ENCODE measurements at regions not wholly inside any gene's neighbourhood (a gene's known extent, or its start where the extent isn't known, plus 50 kb on each side); places are given as distances from the start of the nearest gene placed in this dataset.

DNA sequence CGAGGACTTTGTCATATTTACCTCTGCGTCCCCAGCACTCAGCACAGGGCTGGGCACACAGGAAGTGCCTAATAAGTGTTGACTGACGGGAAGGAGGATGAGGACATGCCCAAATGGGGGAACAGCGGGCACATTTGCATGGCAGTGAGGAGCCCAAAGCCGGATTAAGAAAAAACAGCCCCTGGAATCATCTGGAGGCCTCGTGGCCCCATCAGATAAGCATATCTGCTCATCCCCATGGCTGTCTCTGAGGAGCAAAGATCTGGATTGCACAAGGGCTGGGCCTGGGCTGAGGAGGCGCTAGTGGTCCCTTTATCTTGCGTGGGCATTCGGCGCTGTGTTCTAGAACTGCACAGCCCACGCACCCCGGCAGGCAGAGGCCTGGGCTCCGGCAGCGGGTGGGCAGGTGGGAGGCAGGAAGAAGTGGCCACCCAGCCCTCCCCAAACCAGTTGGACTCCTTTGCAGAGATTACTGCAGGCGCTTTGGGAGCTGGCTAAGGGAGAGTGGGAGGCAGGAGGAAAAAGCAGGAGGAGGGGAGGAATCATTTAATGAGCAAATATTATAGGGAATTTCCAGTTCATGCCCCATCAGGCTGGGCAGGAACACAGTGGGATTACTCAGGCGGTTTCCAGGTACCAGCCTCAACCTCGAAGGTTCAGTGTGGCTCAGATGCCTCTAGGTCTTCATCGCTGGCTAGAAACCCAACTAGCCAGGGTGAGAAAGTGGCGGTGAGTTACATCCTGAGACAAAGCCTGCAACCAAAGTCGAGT, 108.1 kb downstream of the CEBPB start (continued):
- TF ChIP-seq, protein P1, sequence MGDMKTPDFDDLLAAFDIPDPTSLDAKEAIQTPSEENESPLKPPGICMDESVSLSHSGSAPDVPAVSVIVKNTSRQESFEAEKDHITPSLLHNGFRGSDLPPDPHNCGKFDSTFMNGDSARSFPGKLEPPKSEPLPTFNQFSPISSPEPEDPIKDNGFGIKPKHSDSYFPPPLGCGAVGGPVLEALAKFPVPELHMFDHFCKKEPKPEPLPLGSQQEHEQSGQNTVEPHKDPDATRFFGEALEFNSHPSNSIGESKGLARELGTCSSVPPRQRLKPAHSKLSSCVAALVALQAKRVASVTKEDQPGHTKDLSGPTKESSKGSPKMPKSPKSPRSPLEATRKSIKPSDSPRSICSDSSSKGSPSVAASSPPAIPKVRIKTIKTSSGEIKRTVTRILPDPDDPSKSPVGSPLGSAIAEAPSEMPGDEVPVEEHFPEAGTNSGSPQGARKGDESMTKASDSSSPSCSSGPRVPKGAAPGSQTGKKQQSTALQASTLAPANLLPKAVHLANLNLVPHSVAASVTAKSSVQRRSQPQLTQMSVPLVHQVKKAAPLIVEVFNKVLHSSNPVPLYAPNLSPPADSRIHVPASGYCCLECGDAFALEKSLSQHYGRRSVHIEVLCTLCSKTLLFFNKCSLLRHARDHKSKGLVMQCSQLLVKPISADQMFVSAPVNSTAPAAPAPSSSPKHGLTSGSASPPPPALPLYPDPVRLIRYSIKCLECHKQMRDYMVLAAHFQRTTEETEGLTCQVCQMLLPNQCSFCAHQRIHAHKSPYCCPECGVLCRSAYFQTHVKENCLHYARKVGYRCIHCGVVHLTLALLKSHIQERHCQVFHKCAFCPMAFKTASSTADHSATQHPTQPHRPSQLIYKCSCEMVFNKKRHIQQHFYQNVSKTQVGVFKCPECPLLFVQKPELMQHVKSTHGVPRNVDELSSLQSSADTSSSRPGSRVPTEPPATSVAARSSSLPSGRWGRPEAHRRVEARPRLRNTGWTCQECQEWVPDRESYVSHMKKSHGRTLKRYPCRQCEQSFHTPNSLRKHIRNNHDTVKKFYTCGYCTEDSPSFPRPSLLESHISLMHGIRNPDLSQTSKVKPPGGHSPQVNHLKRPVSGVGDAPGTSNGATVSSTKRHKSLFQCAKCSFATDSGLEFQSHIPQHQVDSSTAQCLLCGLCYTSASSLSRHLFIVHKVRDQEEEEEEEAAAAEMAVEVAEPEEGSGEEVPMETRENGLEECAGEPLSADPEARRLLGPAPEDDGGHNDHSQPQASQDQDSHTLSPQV (IDR thresholded peaks at IDR 0.05): peak; percentile 38; the same call in 1 of the 2 replicates
- TF ChIP-seq KDM1A (IDR thresholded peaks at IDR 0.05) (peak; percentile 77 to 78), HDAC8 (tag; IDR thresholded peaks at IDR 0.05) (no peak), NFIC (IDR thresholded peaks at IDR 0.05) (peak; percentile 79), ETV6 (IDR thresholded peaks at IDR 0.05; ENCODE audit: borderline replicate concordance in 1 of 2, low read depth in 2 of 2, low read length in 1 of 2) (peak in 1 of 2 experiments; percentile 23; a peak in 1 of 4 replicates), ETV6 (CRISPR knock-in tag; IDR thresholded peaks at IDR 0.05; ENCODE audit: borderline replicate concordance) (no peak), CCNT2 (IDR thresholded peaks at IDR 0.05; ENCODE audit: borderline replicate concordance, extremely low read depth, insufficient read length, low read depth, low read length) (peak; percentile 93), ZNF436 (CRISPR knock-in tag; IDR thresholded peaks at IDR 0.05) (no peak), ZNF12 (CRISPR knock-in tag; IDR thresholded peaks at IDR 0.05) (no peak), FOSL1 (tag; conservative IDR thresholded peaks at IDR 0.05) (peak; percentile 39; the same call in 1 of the 2 replicates), RB1 (IDR thresholded peaks at IDR 0.05; ENCODE audit: low read depth) (0 out of 2 replicates have a peak, but pooled peaks have one; percentile 32), ZNF134 (CRISPR knock-in tag; conservative IDR thresholded peaks at IDR 0.05) (peak; percentile 66; the same call in 1 of the 2 replicates), GTF2F1 (IDR thresholded peaks at IDR 0.05; ENCODE audit: low read depth, low read length) (no peak), CTBP1 (IDR thresholded peaks at IDR 0.05; ENCODE audit: borderline replicate concordance) (peak; percentile 90)
- TF ChIP-seq, protein P2, sequence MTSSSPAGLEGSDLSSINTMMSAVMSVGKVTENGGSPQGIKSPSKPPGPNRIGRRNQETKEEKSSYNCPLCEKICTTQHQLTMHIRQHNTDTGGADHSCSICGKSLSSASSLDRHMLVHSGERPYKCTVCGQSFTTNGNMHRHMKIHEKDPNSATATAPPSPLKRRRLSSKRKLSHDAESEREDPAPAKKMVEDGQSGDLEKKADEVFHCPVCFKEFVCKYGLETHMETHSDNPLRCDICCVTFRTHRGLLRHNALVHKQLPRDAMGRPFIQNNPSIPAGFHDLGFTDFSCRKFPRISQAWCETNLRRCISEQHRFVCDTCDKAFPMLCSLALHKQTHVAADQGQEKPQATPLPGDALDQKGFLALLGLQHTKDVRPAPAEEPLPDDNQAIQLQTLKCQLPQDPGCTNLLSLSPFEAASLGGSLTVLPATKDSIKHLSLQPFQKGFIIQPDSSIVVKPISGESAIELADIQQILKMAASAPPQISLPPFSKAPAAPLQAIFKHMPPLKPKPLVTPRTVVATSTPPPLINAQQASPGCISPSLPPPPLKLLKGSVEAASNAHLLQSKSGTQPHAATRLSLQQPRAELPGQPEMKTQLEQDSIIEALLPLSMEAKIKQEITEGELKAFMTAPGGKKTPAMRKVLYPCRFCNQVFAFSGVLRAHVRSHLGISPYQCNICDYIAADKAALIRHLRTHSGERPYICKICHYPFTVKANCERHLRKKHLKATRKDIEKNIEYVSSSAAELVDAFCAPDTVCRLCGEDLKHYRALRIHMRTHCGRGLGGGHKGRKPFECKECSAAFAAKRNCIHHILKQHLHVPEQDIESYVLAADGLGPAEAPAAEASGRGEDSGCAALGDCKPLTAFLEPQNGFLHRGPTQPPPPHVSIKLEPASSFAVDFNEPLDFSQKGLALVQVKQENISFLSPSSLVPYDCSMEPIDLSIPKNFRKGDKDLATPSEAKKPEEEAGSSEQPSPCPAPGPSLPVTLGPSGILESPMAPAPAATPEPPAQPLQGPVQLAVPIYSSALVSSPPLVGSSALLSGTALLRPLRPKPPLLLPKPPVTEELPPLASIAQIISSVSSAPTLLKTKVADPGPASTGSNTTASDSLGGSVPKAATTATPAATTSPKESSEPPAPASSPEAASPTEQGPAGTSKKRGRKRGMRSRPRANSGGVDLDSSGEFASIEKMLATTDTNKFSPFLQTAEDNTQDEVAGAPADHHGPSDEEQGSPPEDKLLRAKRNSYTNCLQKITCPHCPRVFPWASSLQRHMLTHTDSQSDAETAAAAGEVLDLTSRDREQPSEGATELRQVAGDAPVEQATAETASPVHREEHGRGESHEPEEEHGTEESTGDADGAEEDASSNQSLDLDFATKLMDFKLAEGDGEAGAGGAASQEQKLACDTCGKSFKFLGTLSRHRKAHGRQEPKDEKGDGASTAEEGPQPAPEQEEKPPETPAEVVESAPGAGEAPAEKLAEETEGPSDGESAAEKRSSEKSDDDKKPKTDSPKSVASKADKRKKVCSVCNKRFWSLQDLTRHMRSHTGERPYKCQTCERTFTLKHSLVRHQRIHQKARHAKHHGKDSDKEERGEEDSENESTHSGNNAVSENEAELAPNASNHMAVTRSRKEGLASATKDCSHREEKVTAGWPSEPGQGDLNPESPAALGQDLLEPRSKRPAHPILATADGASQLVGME (CRISPR knock-in tag; IDR thresholded peaks at IDR 0.05): peak; percentile 86; the same call in 1 of the 2 replicates
- TF ChIP-seq, protein P3, sequence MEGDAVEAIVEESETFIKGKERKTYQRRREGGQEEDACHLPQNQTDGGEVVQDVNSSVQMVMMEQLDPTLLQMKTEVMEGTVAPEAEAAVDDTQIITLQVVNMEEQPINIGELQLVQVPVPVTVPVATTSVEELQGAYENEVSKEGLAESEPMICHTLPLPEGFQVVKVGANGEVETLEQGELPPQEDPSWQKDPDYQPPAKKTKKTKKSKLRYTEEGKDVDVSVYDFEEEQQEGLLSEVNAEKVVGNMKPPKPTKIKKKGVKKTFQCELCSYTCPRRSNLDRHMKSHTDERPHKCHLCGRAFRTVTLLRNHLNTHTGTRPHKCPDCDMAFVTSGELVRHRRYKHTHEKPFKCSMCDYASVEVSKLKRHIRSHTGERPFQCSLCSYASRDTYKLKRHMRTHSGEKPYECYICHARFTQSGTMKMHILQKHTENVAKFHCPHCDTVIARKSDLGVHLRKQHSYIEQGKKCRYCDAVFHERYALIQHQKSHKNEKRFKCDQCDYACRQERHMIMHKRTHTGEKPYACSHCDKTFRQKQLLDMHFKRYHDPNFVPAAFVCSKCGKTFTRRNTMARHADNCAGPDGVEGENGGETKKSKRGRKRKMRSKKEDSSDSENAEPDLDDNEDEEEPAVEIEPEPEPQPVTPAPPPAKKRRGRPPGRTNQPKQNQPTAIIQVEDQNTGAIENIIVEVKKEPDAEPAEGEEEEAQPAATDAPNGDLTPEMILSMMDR (IDR thresholded peaks at IDR 0.05 in 2 of 3, conservative IDR thresholded peaks at IDR 0.05 in 1 of 3; ENCODE audit: insufficient read depth in 2 of 3, low read depth in 1 of 3, low read length in 3 of 3): peak in 1 of 3 experiments; percentile 44; a peak in 2 of 6 replicates

Data from K562 (cell line).